Esophagus (tissue), 2 donors: ENCODE measurements at regions not wholly inside any gene's neighbourhood (a gene's known extent, or its start where the extent isn't known, plus 50 kb on each side); places are given as distances from the start of the nearest gene placed in this dataset.

Experiments used
- H3K27ac ChIP-seq, 2 donors: one replicate each; pipeline ENCODE4 v1.5.1; 2013; ENCODE audit warnings: low read depth in 2 of 2, mild to moderate bottlenecking in 2 of 2, inconsistent platforms in 1 of 2, low read length in 1 of 2, moderate library complexity in 1 of 2
- H3K27me3 ChIP-seq, 2 donors: one replicate each; pipeline ENCODE4 v1.6.1; 2013; ENCODE audit warnings: low read length in 2 of 2, control low read depth in 1 of 2, mild to moderate bottlenecking in 1 of 2; ENCODE audit not compliant: insufficient read depth in 2 of 2, control insufficient read depth in 1 of 2
- H3K36me3 ChIP-seq, 2 donors: one replicate each; pipeline ENCODE4 v1.6.1; 2013; ENCODE audit warnings: low read length in 1 of 2; ENCODE audit not compliant: control insufficient read depth in 2 of 2, insufficient read depth in 2 of 2
- H3K4me1 ChIP-seq, 2 donors: one replicate each; pipeline ENCODE4 v1.6.1; 2013; ENCODE audit warnings: low read length in 1 of 2; ENCODE audit not compliant: control insufficient read depth in 2 of 2, insufficient read depth in 2 of 2
- H3K4me3 ChIP-seq, 2 donors: one replicate each; pipeline ENCODE4 v1.5.1; 2013; ENCODE audit warnings: low read length in 2 of 2, mild to moderate bottlenecking in 2 of 2, low read depth in 1 of 2, moderate library complexity in 1 of 2
- H3K9me3 ChIP-seq, 2 donors: one replicate each; pipeline ENCODE4 v1.6.1; 2013; ENCODE audit warnings: mild to moderate bottlenecking in 2 of 2, low read depth in 1 of 2, low read length in 1 of 2, moderate library complexity in 1 of 2; ENCODE audit not compliant: control insufficient read depth in 2 of 2, insufficient read depth in 1 of 2
- WGBS, 2 donors: extraction: QIAGEN DNeasy Blood & Tissue Kit; methylation state at CpG; one replicate each; pipeline ENCODE4 v1.1.7; 2013; 5-methylcytosine and 5-hydroxymethylcytosine counted together
- donor health status: healthy with polysubstance abuse.
- donor health status: Bipolar disorder and iron deficiency.

GRCh38 chr7:106813705-106814305 lies 51.3 kb upstream of the PIK3CG start:
- H3K4me3 ChIP-seq: no peak overlapping the region
- 73% methylated on average over 6 of the region's 6 CpGs for WGBS, 2 donors

GRCh38 chr7:106814887-106815286 lies 50.2 kb upstream of the PIK3CG start:
- Histone ChIP-seq H3K27me3 (no peaks in the 10 kb centered on the region), H3K4me1 (no peaks in the 10 kb centered on the region), H3K27ac (no peak overlapping the region), H3K36me3 (no peaks in the 10 kb centered on the region), H3K4me3 (no peak overlapping the region), H3K9me3 (no peaks in the 10 kb centered on the region)
- 74 to 76% methylated on average over 7 of the region's 7 CpGs for WGBS, 2 donors

More at GRCh38 chr7:106813705-106814305, 51.3 kb upstream of the PIK3CG start:
- Histone ChIP-seq H3K9me3 (no peaks in the 10 kb centered on the region), H3K27ac (no peak overlapping the region), H3K4me1 (no peaks in the 10 kb centered on the region), H3K27me3 (no peaks in the 10 kb centered on the region), H3K36me3 (no peaks in the 10 kb centered on the region)
